ENCODE measurements at regions not wholly inside any gene's neighbourhood (a gene's known extent, or its start where the extent isn't known, plus 50 kb on each side); places are given as distances from the start of the nearest gene placed in this dataset.

DNA sequence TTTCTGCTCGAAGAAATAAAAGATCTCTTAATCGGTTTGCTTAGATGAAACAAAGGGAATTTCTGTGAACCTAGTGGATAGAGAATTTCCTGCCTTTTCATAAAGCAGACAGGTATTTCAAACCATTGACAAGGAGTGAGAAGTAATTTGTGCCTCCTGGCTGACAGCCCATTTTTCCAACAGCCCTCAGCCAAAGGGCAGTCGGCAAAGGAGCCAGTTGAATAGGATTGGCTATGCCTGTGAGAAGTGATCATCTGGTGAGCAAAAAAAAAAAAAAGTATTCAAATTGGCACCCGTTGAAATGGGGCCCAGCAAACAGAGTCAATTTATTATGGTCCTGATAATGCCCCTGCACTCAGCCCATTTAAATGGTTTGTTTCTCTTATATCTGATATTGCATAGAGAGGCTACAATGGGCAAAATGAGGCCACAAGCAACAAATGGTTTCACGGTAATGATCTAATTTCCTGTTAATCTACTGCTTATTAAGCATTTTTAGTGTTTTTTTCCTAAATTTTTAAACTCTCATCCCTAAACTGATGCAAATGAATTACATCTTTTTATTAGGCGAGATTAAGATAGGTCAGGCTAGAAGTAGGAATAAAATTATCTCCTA is 477.5 kb downstream of the NUF2 start:
- Histone ChIP-seq H3K4me3 (ENCODE audit: low read depth, low read length) (no peak overlapping the region), H3K27ac (no peak overlapping the region), H3K36me3 (replicated peaks) (no peaks in the 10 kb centered on the region), H3K27me3 (replicated peaks) (no peaks in the 10 kb centered on the region)
- in situ Hi-C loops (cut with HindIII; ENCODE audit: low pct_ligation_motif_present, low sequenced_read_pairs) = no loop called here
- no peak for DNase-seq
- TF ChIP-seq CTCF (IDR thresholded peaks at IDR 0.05; ENCODE audit: low read depth, low read length, missing control alignments) = no peak

DNA sequence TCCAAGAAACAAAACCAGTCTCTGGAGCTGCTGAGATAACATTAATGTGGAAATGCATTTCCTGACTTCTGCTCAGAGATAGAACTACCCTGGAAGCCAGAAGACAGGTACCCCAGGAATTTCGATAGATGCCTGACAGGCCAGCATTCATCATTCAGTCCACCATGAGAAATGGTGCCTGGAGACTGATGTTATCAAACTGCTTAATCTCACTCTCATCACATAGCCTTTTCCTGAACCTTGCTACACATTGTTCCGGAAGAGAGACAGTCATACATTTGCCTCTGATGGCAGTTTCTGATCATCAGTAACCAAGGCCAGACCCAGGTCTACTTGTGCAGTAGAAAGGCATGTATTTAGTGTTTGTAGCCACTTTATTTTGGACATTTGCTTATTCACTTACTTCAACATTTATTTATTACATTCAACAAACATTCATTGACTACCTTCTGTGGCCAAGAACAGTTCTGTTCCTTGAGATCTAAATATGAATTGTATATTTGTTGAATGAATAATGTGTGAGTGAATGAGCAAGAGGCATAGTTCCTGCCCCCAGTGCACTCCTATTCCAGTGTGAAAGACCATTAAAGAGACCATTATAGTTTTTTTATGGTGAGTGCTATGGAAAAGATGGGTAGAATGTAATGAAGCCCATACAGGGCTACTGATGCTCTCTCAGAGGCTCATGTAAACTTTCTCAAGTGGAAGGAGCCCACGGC is 485.7 kb downstream of the NUF2 start:
- in situ Hi-C loops (cut with HindIII; ENCODE audit: low pct_ligation_motif_present, low sequenced_read_pairs) = no loop called here
- H3K27me3 ChIP-seq (replicated peaks) = no peaks in the 10 kb centered on the region
- no peak overlapping the region for H3K27ac ChIP-seq
- DNase-seq = no peak
- no peak overlapping the region for H3K4me3 ChIP-seq (ENCODE audit: low read depth, low read length)
- H3K36me3 ChIP-seq (replicated peaks) = no peaks in the 10 kb centered on the region
- TF ChIP-seq CTCF (IDR thresholded peaks at IDR 0.05; ENCODE audit: low read depth, low read length, missing control alignments) = no peak

- H3K36me3 ChIP-seq (replicated peaks) = no peaks in the 10 kb centered on the region
- H3K27me3 ChIP-seq (replicated peaks) = no peaks in the 10 kb centered on the region
- DNase-seq = no peak
- no peak overlapping the region for H3K27ac ChIP-seq
- H3K4me3 ChIP-seq (ENCODE audit: low read depth, low read length) = no peak overlapping the region
- in situ Hi-C loops (cut with HindIII; ENCODE audit: low pct_ligation_motif_present, low sequenced_read_pairs) = no loop called here
- no peak for TF ChIP-seq CTCF (IDR thresholded peaks at IDR 0.05; ENCODE audit: low read depth, low read length, missing control alignments)
These were observed 491.5 kb downstream of the NUF2 start for GRCh38 chr1:163813251-163813650.

DNA sequence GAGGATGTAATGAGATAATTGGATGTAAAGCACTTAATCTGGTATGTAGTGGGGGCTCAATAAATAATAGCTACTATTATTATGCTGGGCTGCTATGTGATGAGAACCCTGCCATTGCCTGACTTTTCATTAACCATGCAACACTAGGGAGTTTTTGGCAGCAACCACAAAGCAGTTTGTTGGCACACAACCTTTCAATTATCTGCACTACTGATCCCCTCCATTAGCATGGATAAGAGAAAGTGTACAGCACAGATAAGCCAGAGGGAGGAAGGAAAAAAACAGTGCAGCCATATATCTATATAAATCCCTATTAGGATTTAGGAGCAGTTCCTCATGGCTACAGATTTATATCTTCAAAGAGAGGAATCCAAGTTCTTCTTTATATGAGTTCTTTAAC is 498.5 kb downstream of the NUF2 start:
- in situ Hi-C loops (cut with HindIII; ENCODE audit: low pct_ligation_motif_present, low sequenced_read_pairs) = no loop called here
- no peak overlapping the region for H3K4me3 ChIP-seq (ENCODE audit: low read depth, low read length)
- DNase-seq = no peak
- H3K27me3 ChIP-seq (replicated peaks) = no peaks in the 10 kb centered on the region
- H3K27ac ChIP-seq = no peak overlapping the region
- H3K36me3 ChIP-seq (replicated peaks) = no peaks in the 10 kb centered on the region
- TF ChIP-seq CTCF (IDR thresholded peaks at IDR 0.05; ENCODE audit: low read depth, low read length, missing control alignments) = no peak

- DNase-seq = no peak
- Histone ChIP-seq H3K36me3 (replicated peaks) (no peaks in the 10 kb centered on the region), H3K4me3 (ENCODE audit: low read depth, low read length) (no peak overlapping the region), H3K27me3 (replicated peaks) (no peaks in the 10 kb centered on the region), H3K27ac (no peak overlapping the region)
- in situ Hi-C loops (cut with HindIII; ENCODE audit: low pct_ligation_motif_present, low sequenced_read_pairs) = no loop called here
- TF ChIP-seq CTCF (IDR thresholded peaks at IDR 0.05; ENCODE audit: low read depth, low read length, missing control alignments) = no peak
These were observed 499.0 kb downstream of the NUF2 start for GRCh38 chr1:163820766-163821165.
